Smooth muscle cell (in vitro differentiated cells): ENCODE measurements at regions not wholly inside any gene's neighbourhood (a gene's known extent, or its start where the extent isn't known, plus 50 kb on each side); places are given as distances from the start of the nearest gene placed in this dataset.

Experiments
- DNase-seq: peaks from one replicate; lab custom pipeline; 2025; ENCODE audit not compliant: unreplicated experiment; lab: John Stamatoyannopoulos, UW
- H2AFZ ChIP-seq: fragments of 200-600 bp; sonication (generic); 2 replicates; pipeline ENCODE4 v1.6.0; 2016; ENCODE audit warnings: antibody characterized with exemption, low read depth, mild to moderate bottlenecking
- H3F3A ChIP-seq: fragments of 200-600 bp; sonication (generic); 2 replicates; pipeline ENCODE4 v1.6.0; 2017; ENCODE audit warnings: antibody characterized with exemption, low read depth
- H3K27ac ChIP-seq: fragments of 200-600 bp; sonication (generic); 2 replicates; pipeline ENCODE4 v1.5.1; 2016; ENCODE audit warnings: low read depth, mild to moderate bottlenecking
- H3K27me3 ChIP-seq: fragments of 200-600 bp; sonication (generic); 2 replicates; pipeline ENCODE4 v1.6.1; 2016; ENCODE audit warnings: low read depth, mild to moderate bottlenecking
- H3K36me3 ChIP-seq: fragments of 200-600 bp; sonication (generic); 2 replicates; pipeline ENCODE4 v1.5.1; 2016; ENCODE audit warnings: low read depth
- H3K4me1 ChIP-seq: fragments of 200-600 bp; sonication (generic); 2 replicates; pipeline ENCODE4 v1.5.1; 2016; ENCODE audit warnings: low read depth
- H3K4me2 ChIP-seq: fragments of 200-600 bp; sonication (generic); 2 replicates; pipeline ENCODE4 v1.6.0; 2016; ENCODE audit warnings: mild to moderate bottlenecking
- H3K4me3 ChIP-seq: fragments of 200-600 bp; sonication (generic); 2 replicates; pipeline ENCODE4 v1.5.1; 2016; ENCODE audit warnings: mild to moderate bottlenecking
- H3K79me2 ChIP-seq: fragments of 200-600 bp; sonication (generic); 2 replicates; pipeline ENCODE4 v1.6.0; 2016; ENCODE audit warnings: low read depth, mild to moderate bottlenecking
- H3K9ac ChIP-seq: fragments of 200-600 bp; sonication (generic); 2 replicates; pipeline ENCODE4 v1.6.0; 2016; ENCODE audit warnings: low read depth
- H3K9me3 ChIP-seq: fragments of 200-600 bp; sonication (generic); replicated peaks from 2 replicates; pipeline ENCODE4 v1.5.1; 2016; ENCODE audit warnings: low read depth
- H4K20me1 ChIP-seq: fragments of 200-600 bp; sonication (generic); 2 replicates; pipeline ENCODE4 v1.6.0; 2016; ENCODE audit warnings: low read depth
- WGBS: methylation state at CpG from one replicate; pipeline ENCODE4 v1.1.7; 2016; ENCODE audit warnings: low lambda C conversion rate; 5-methylcytosine and 5-hydroxymethylcytosine counted together
- TF ChIP-seq, protein P1 (sequence below): fragments of 200-600 bp; sonication (generic); IDR thresholded peaks from 2 replicates; pipeline ENCODE4 v1.5.1; 2017; ENCODE audit warnings: borderline replicate concordance, mild to moderate bottlenecking, antibody characterized with exemption; ENCODE audit not compliant: insufficient read depth, poor library complexity, severe bottlenecking

DNA sequence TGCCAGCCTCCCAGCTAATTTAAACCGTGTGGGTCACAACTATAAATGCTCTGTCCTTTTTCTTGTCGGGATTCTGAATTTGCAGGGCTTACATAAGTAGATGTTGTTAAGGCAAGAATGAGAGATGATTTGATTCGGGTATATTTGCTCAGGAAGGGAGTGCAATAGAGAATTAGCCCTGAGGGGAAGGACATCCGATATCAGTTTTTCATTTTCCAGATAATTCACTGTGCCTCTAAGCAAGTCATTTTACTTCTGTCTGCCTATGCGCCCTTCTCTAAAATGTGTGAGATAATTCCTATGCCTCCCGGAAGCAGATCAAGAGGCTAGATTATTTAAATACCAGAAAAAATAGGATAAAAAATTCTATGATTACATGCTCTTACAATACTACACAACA lies 300.5 kb downstream of the RMST start:
- H3K4me1 ChIP-seq, result no peaks in the 10 kb centered on the region
- H3K9me3 ChIP-seq, result no peaks in the 10 kb centered on the region
- DNase-seq, result no peak
- H4K20me1 ChIP-seq, result no peaks in the 10 kb centered on the region
- H3F3A ChIP-seq, result no peaks in the 10 kb centered on the region
- no peaks in the 10 kb centered on the region for H3K79me2 ChIP-seq
- H3K4me2 ChIP-seq, result no peak overlapping the region
- no peak overlapping the region for H3K4me3 ChIP-seq
- WGBS, result 72% methylated on average over 6 of the region's 6 CpGs
- no peaks in the 10 kb centered on the region for H3K36me3 ChIP-seq
- H3K27me3 ChIP-seq, result no peaks in the 10 kb centered on the region
- TF ChIP-seq, protein P1, sequence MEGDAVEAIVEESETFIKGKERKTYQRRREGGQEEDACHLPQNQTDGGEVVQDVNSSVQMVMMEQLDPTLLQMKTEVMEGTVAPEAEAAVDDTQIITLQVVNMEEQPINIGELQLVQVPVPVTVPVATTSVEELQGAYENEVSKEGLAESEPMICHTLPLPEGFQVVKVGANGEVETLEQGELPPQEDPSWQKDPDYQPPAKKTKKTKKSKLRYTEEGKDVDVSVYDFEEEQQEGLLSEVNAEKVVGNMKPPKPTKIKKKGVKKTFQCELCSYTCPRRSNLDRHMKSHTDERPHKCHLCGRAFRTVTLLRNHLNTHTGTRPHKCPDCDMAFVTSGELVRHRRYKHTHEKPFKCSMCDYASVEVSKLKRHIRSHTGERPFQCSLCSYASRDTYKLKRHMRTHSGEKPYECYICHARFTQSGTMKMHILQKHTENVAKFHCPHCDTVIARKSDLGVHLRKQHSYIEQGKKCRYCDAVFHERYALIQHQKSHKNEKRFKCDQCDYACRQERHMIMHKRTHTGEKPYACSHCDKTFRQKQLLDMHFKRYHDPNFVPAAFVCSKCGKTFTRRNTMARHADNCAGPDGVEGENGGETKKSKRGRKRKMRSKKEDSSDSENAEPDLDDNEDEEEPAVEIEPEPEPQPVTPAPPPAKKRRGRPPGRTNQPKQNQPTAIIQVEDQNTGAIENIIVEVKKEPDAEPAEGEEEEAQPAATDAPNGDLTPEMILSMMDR, result no peak
- no peak overlapping the region for H3K9ac ChIP-seq
- H2AFZ ChIP-seq, result no peak overlapping the region
- H3K27ac ChIP-seq, result no peak overlapping the region

DNA sequence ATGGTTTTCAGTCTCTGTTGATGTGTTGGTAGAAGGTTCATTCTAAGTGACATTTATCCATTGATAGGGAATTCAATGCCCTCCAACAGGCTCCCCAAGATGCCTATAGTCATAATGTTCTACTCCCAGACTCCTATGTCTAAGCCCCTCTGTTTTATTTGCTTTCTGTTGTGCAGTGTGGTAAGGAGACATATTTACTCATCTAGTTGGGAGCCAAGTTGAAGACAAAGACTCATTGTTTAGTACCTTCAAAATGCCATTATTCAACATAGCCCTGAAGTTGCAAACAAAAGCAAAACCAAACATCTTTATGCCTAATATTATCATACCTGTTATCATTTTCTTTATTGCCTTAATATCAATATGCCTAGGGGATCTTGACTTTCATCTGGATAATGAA lies 302.1 kb downstream of the RMST start:
- Histone ChIP-seq H3K4me2 (no peak overlapping the region), H3K27ac (no peak overlapping the region), H3K9me3 (no peaks in the 10 kb centered on the region), H3K79me2 (no peaks in the 10 kb centered on the region), H3K4me1 (no peaks in the 10 kb centered on the region), H3K9ac (no peak overlapping the region), H2AFZ (no peak overlapping the region), H3K36me3 (no peaks in the 10 kb centered on the region), H3F3A (no peaks in the 10 kb centered on the region), H3K27me3 (no peaks in the 10 kb centered on the region), H3K4me3 (no peak overlapping the region), H4K20me1 (no peaks in the 10 kb centered on the region)
- DNase-seq, result no peak
- TF ChIP-seq, protein P1, result no peak

DNA sequence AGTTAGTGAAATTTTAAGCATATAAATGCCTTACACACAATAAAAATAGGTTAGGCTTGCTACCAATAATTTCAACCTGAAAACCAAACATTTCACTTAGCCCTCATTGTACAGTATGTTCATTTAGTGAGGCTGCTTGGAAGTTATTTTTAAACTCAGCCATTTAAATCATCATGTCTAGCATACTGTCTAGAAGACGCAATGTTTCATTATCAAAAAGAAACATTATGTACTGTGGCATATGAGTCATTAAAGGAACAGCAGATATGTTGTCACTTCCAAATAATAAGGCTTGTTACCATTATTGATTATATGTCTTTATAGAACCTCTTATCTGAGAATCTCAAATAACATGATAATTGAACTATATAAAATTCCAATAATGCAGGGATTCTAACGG lies 304.7 kb downstream of the RMST start:
- Histone ChIP-seq H3K9me3 (no peaks in the 10 kb centered on the region), H3K27ac (no peak overlapping the region), H3K36me3 (no peaks in the 10 kb centered on the region), H3K4me2 (no peak overlapping the region), H3K27me3 (no peaks in the 10 kb centered on the region), H4K20me1 (no peaks in the 10 kb centered on the region), H3K9ac (no peak overlapping the region), H3F3A (no peaks in the 10 kb centered on the region), H3K4me3 (no peak overlapping the region), H2AFZ (no peak overlapping the region), H3K79me2 (no peaks in the 10 kb centered on the region), H3K4me1 (no peaks in the 10 kb centered on the region)
- no peak for DNase-seq
- 46% methylated on average over 2 of the region's 2 CpGs for WGBS
- TF ChIP-seq, protein P1, result no peak

DNA sequence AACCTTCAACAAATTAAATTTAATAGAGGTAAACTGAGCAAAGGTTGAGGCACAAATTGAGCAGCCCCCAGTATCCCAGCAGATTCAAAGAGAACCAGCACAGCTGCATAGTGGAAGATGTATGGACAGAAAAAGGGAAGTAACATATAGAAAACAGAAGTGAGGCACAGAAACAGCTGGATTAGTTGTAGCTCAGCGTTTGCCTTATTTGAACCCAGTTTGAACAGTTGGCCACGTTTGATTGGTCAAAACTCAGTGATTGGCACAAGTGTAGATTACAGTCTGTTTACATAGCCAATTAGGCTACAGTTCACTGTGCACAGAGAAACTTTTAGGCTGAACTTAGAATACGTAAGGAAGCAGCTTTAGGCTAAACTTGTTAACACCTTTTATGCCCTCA lies 315.5 kb downstream of the RMST start:
- no peak overlapping the region for H3K9ac ChIP-seq
- WGBS, result 81% methylated on average over 3 of the region's 3 CpGs

More for the DNA sequence above, 315.5 kb downstream of the RMST start:
- Histone ChIP-seq H2AFZ (no peak overlapping the region), H4K20me1 (no peaks in the 10 kb centered on the region), H3K9me3 (no peaks in the 10 kb centered on the region), H3K4me1 (no peaks in the 10 kb centered on the region), H3K4me2 (no peak overlapping the region), H3F3A (no peaks in the 10 kb centered on the region), H3K36me3 (no peaks in the 10 kb centered on the region), H3K27ac (no peak overlapping the region), H3K27me3 (no peaks in the 10 kb centered on the region), H3K4me3 (no peak overlapping the region), H3K79me2 (no peaks in the 10 kb centered on the region)
- TF ChIP-seq, protein P1, result no peak
- no peak for DNase-seq
